Muscle of leg (tissue), 3 donors: ENCODE measurements at regions not wholly inside any gene's neighbourhood (a gene's known extent, or its start where the extent isn't known, plus 50 kb on each side); places are given as distances from the start of the nearest gene placed in this dataset.

Experiments used
- DNase-seq: peaks from one replicate; pipeline ENCODE4 v3.0.0; 2013
- H3K27ac ChIP-seq: one replicate; pipeline ENCODE4 v1.5.1; 2013; ENCODE audit warnings: mild to moderate bottlenecking, low read length, control low read depth
- H3K27me3 ChIP-seq: one replicate; pipeline ENCODE4 v1.6.1; 2013; ENCODE audit warnings: low read length; ENCODE audit not compliant: control insufficient read depth, insufficient read depth
- H3K36me3 ChIP-seq: one replicate; pipeline ENCODE4 v1.6.1; 2013; ENCODE audit warnings: low read length; ENCODE audit not compliant: control insufficient read depth, insufficient read depth
- H3K4me1 ChIP-seq: one replicate; pipeline ENCODE4 v1.6.1; 2013; ENCODE audit warnings: low read length; ENCODE audit not compliant: control insufficient read depth, insufficient read depth
- H3K4me3 ChIP-seq: one replicate; pipeline ENCODE4 v1.5.1; 2013; ENCODE audit warnings: low read length, control low read depth
- H3K9me3 ChIP-seq: replicated peaks from 2 replicates; pipeline ENCODE4 v1.6.1; 2013; ENCODE audit warnings: low read depth, low read length; ENCODE audit not compliant: control insufficient read depth
- WGBS: methylation state at CpG from one replicate; pipeline ENCODE4 v1.1.5; 2013; ENCODE audit warnings: missing lambda C conversion rate; ENCODE audit not compliant: insufficient coverage; 5-methylcytosine and 5-hydroxymethylcytosine counted together

- Histone ChIP-seq H3K4me1 (no peaks in the 10 kb centered on the region), H3K4me3 (no peak overlapping the region), H3K36me3 (no peaks in the 10 kb centered on the region), H3K27me3 (no peaks in the 10 kb centered on the region), H3K27ac (no peak overlapping the region), H3K9me3 (no peaks in the 10 kb centered on the region)
- 80% methylated on average over 4 of the region's 7 CpGs for WGBS
- no peak for DNase-seq
Measured at GRCh38 chr4:38461342-38461741, 202.7 kb upstream of the KLF3 start.

GRCh38 chr4:38462367-38463055 is 201.5 kb upstream of the KLF3 start:
- 61% methylated on average over 2 of the region's 6 CpGs for whole genome bisulfite sequencing
- Histone ChIP-seq H3K4me1 (no peaks in the 10 kb centered on the region), H3K9me3 (peaks cover 2% of the 10 kb centered on the region), H3K27me3 (no peaks in the 10 kb centered on the region), H3K27ac (no peak overlapping the region), H3K4me3 (no peak overlapping the region), H3K36me3 (no peaks in the 10 kb centered on the region)
- DNase-seq, result no peak

- DNase-seq, result no peak
- no peaks in the 10 kb centered on the region for H3K4me1 ChIP-seq
- H3K27me3 ChIP-seq, result no peaks in the 10 kb centered on the region
- WGBS, result 84% methylated on average over 3 of the region's 6 CpGs
- H3K27ac ChIP-seq, result no peak overlapping the region
- H3K9me3 ChIP-seq, result peaks cover 2% of the 10 kb centered on the region
- H3K4me3 ChIP-seq, result no peak overlapping the region
- no peaks in the 10 kb centered on the region for H3K36me3 ChIP-seq
Measured at GRCh38 chr4:38463268-38463958, 200.6 kb upstream of the KLF3 start.

- Histone ChIP-seq H3K27ac (no peak overlapping the region), H3K4me3 (no peak overlapping the region), H3K27me3 (no peaks in the 10 kb centered on the region), H3K36me3 (no peaks in the 10 kb centered on the region), H3K9me3 (peaks cover 2% of the 10 kb centered on the region), H3K4me1 (no peaks in the 10 kb centered on the region)
- DNase-seq, result no peak
- WGBS, result 63% methylated on average over 2 of the region's 4 CpGs
Measured at GRCh38 chr4:38464328-38464727, 199.7 kb upstream of the KLF3 start.

GRCh38 chr4:38466401-38466800 is 197.6 kb upstream of the KLF3 start:
- H3K9me3 ChIP-seq, result peaks cover 2% of the 10 kb centered on the region
- H3K36me3 ChIP-seq, result no peaks in the 10 kb centered on the region
- no peak overlapping the region for H3K4me3 ChIP-seq
- H3K27ac ChIP-seq, result no peak overlapping the region
- no peaks in the 10 kb centered on the region for H3K4me1 ChIP-seq
- no peak for DNase-seq
- no CpG with 5 or more reads among the region's 1 CpG for WGBS
- H3K27me3 ChIP-seq, result no peaks in the 10 kb centered on the region

GRCh38 chr4:38467296-38467695 is 196.7 kb upstream of the KLF3 start:
- Histone ChIP-seq H3K9me3 (peaks cover 2% of the 10 kb centered on the region), H3K4me1 (no peaks in the 10 kb centered on the region), H3K4me3 (no peak overlapping the region), H3K27me3 (no peaks in the 10 kb centered on the region), H3K27ac (no peak overlapping the region), H3K36me3 (no peaks in the 10 kb centered on the region)
- DNase-seq, result no peak
- WGBS, result no CpG with 5 or more reads among the region's 1 CpG

GRCh38 chr4:38468339-38468866 is 195.6 kb upstream of the KLF3 start:
- no peaks in the 10 kb centered on the region for H3K27me3 ChIP-seq
- no peaks in the 10 kb centered on the region for H3K4me1 ChIP-seq
- no peak for DNase-seq
- WGBS, result 80% methylated on average over 1 of the region's 3 CpGs
- H3K9me3 ChIP-seq, result peaks cover 2% of the 10 kb centered on the region
- no peak overlapping the region for H3K27ac ChIP-seq
- no peak overlapping the region for H3K4me3 ChIP-seq
- H3K36me3 ChIP-seq, result no peaks in the 10 kb centered on the region

- no peak overlapping the region for H3K27ac ChIP-seq
- no peak overlapping the region for H3K4me3 ChIP-seq
- 77% methylated on average over 2 of the region's 3 CpGs for WGBS
Measured at GRCh38 chr4:38469410-38469809, 194.6 kb upstream of the KLF3 start.

GRCh38 chr4:38470735-38471262 is 193.2 kb upstream of the KLF3 start:
- H3K4me1 ChIP-seq, result no peaks in the 10 kb centered on the region
- H3K36me3 ChIP-seq, result no peaks in the 10 kb centered on the region
- H3K27me3 ChIP-seq, result no peaks in the 10 kb centered on the region
- WGBS, result 100% methylated on average over 1 of the region's 2 CpGs
- no peak overlapping the region for H3K4me3 ChIP-seq
- peaks cover 2% of the 10 kb centered on the region for H3K9me3 ChIP-seq
- no peak for DNase-seq
- no peak overlapping the region for H3K27ac ChIP-seq

More at GRCh38 chr4:38469410-38469809, 194.6 kb upstream of the KLF3 start:
- Histone ChIP-seq H3K36me3 (no peaks in the 10 kb centered on the region), H3K9me3 (peaks cover 2% of the 10 kb centered on the region), H3K4me1 (no peaks in the 10 kb centered on the region), H3K27me3 (no peaks in the 10 kb centered on the region)
- DNase-seq, result no peak

GRCh38 chr4:38482696-38483095 is 181.3 kb upstream of the KLF3 start:
- Histone ChIP-seq H3K9me3 (no peaks in the 10 kb centered on the region), H3K36me3 (no peaks in the 10 kb centered on the region), H3K27me3 (no peaks in the 10 kb centered on the region), H3K4me3 (no peak overlapping the region), H3K4me1 (no peaks in the 10 kb centered on the region), H3K27ac (no peak overlapping the region)
- DNase-seq, result no peak
- WGBS, result no CpG with 5 or more reads among the region's 1 CpG
